ENCODE measurements at regions not wholly inside any gene's neighbourhood (a gene's known extent, or its start where the extent isn't known, plus 50 kb on each side); places are given as distances from the start of the nearest gene placed in this dataset.
A peak's percentile ranks its signal among the peaks of the same experiment; 100 is the strongest.

DNA sequence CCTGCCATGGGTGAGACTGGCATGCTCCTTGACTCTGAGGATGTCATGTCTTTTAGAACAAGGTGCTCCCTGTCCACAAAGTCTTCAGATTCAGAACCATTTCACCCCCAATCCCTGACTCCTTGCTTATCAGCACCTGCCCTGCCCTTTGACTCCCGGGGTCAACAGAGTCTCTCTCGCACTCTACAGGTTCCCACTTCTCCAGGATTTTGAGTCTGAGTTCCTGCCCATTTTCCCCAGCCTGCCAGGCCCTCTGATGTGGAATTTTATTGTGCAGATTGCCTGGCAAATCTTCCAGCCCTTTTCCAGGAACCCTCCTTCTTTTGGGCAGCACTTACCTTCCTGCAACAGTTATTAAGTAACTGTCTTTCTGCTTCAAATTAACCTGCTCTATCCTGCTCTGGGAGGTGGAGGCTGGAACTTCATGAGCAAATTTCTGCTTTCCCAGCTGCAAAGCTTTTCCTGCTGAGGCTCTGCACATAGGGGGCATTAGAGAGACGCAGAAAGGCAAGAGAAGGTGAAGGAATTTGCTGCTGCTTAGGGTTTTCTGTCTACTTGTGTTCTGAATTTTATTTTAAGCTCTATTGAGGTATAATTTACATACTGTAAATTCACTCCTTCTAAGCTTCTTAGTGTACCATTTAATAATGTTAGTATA is 259.1 kb downstream of the PCNX1 start:
- no peak overlapping the region for H3K23ac ChIP-seq (ENCODE audit: low read depth, low read length)
- no peaks in the 10 kb centered on the region for H3K79me1 ChIP-seq (ENCODE audit: low read depth in 1 of 2, low read length in 2 of 2)
- 0 out of 2 replicates have a peak, but pooled peaks cover 3% of the 10 kb centered on the region for H3K9me1 ChIP-seq (ENCODE audit: insufficient read depth, low read length)
- no TSS peak for BruUV-seq (replicated peaks)
- no peaks in the 10 kb centered on the region for H3K9me3 ChIP-seq (ENCODE audit: control insufficient read depth, insufficient read depth, low read length)
- DNase-seq (peak; percentile 85), ATAC-seq (ENCODE audit: low read depth) (peak; percentile 89)
- peaks cover 10% of the 10 kb centered on the region for H3K4me1 ChIP-seq (ENCODE audit: control insufficient read depth, insufficient read depth, low read length)
- H2AFZ ChIP-seq (replicated peaks; ENCODE audit: low read length, poor library complexity): no peak overlapping the region
- POLR2A ChIA-PET (ENCODE audit: unreplicated experiment): interaction anchor here (0.5 kb wide), 1 partner anchor 346 kb away, joined by 12 read pairs; no protein-coding TSS in a partner anchor
- no peaks in the 10 kb centered on the region for H4K20me1 ChIP-seq (ENCODE audit: insufficient read depth, low read length)
- no peak overlapping the region for H3K14ac ChIP-seq (replicated peaks; ENCODE audit: low read depth, low read length)
- dilution Hi-C loops (cut with HindIII; ENCODE audit: low sequenced_read_pairs, unreplicated experiment) (no loop called here), in situ Hi-C loops (cut with MboI; ENCODE audit: low sequenced_read_pairs) (no loop called here), intact Hi-C loops (cut with micrococcal nuclease) (loop anchor here (1.0 to 10.0 kb wide), 2 partner anchors 154 to 1128 kb away; partner anchors contain the start of gene SIPA1L1)
- H3K27ac ChIP-seq (ENCODE audit: insufficient read depth, low read length): no peak overlapping the region
- no peak overlapping the region for H3K56ac ChIP-seq (ENCODE audit: extremely low read depth, insufficient read depth, low read length)
- peak overlapping the region; percentile 16; the same call in 1 of the 2 replicates for H2AK5ac ChIP-seq (ENCODE audit: low read depth, low read length)
- H4K5ac ChIP-seq (ENCODE audit: low read depth, low read length): no peak overlapping the region
- H3K4ac ChIP-seq (ENCODE audit: low read depth, low read length): 0 out of 2 replicates have a peak overlapping the region, but pooled peaks have one; percentile 20
- H3K36me3 ChIP-seq (ENCODE audit: control insufficient read depth, insufficient read depth, low read length): no peaks in the 10 kb centered on the region
- no peak overlapping the region for H2AK9ac ChIP-seq (replicated peaks; ENCODE audit: low read depth, low read length, poor library complexity)
- H3K27me3 ChIP-seq (ENCODE audit: control insufficient read depth, insufficient read depth, low read length): no peaks in the 10 kb centered on the region
- H3K18ac ChIP-seq (ENCODE audit: low read depth, low read length): no peak overlapping the region
- peak overlapping the region; percentile 40; the same call in 1 of the 2 replicates for H2BK120ac ChIP-seq (ENCODE audit: low read depth, low read length)
- no peak overlapping the region for H3K4me3 ChIP-seq (ENCODE audit: insufficient read depth, low read depth, low read length)
- H2BK15ac ChIP-seq (ENCODE audit: low read depth, low read length): no peak overlapping the region; the same call in 2 of the 3 replicates
- no peak overlapping the region for H3K9ac ChIP-seq (ENCODE audit: low read depth, low read length)
- WGBS, 2 experiments (ENCODE audit: extremely low coverage in 2 of 2, insufficient read length in 1 of 2): no CpG with 5 or more reads among the region's 3 CpGs
- H3K4me2 ChIP-seq (ENCODE audit: low read depth, low read length): no peak overlapping the region
- H2BK5ac ChIP-seq (ENCODE audit: low read depth, low read length, poor library complexity, severe bottlenecking): no peak overlapping the region
- H4K8ac ChIP-seq (ENCODE audit: low read depth in 2 of 2, low read length in 2 of 2): peak overlapping the region; percentile 11 to 48; a peak in 1 of 4 replicates
- H2BK20ac ChIP-seq (ENCODE audit: low read depth, low read length): peak overlapping the region; percentile 21; the same call in 1 of the 2 replicates
- TF ChIP-seq CEBPB (IDR thresholded peaks at IDR 0.05; ENCODE audit: low read depth, low read length) (no peak), MAFK (IDR thresholded peaks at IDR 0.05; ENCODE audit: low read depth, low read length) (0 out of 2 replicates have a peak, but pooled peaks have one; percentile 4), RFX5 (IDR thresholded peaks at IDR 0.05; ENCODE audit: low read depth, low read length) (no peak), RAD21 (IDR thresholded peaks at IDR 0.05; ENCODE audit: low read length) (peak; percentile 85), FOS (IDR thresholded peaks at IDR 0.05; ENCODE audit: low read depth, low read length) (no peak), SMC3 (IDR thresholded peaks at IDR 0.05; ENCODE audit: low read depth, low read length) (peak; percentile 76)
- TF ChIP-seq, protein P1, sequence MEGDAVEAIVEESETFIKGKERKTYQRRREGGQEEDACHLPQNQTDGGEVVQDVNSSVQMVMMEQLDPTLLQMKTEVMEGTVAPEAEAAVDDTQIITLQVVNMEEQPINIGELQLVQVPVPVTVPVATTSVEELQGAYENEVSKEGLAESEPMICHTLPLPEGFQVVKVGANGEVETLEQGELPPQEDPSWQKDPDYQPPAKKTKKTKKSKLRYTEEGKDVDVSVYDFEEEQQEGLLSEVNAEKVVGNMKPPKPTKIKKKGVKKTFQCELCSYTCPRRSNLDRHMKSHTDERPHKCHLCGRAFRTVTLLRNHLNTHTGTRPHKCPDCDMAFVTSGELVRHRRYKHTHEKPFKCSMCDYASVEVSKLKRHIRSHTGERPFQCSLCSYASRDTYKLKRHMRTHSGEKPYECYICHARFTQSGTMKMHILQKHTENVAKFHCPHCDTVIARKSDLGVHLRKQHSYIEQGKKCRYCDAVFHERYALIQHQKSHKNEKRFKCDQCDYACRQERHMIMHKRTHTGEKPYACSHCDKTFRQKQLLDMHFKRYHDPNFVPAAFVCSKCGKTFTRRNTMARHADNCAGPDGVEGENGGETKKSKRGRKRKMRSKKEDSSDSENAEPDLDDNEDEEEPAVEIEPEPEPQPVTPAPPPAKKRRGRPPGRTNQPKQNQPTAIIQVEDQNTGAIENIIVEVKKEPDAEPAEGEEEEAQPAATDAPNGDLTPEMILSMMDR (conservative IDR thresholded peaks at IDR 0.05; ENCODE audit: low read depth, low read length): peak; percentile 93
- peak overlapping the region; percentile 34; the same call in 1 of the 2 replicates for H4K91ac ChIP-seq (ENCODE audit: insufficient read depth, low read depth, low read length)
- CTCF ChIA-PET: interaction anchor here (0.7 to 1.5 kb wide), 11 partner anchors 10 to 254 kb away, joined by 3 to 7 read pairs (median 3); no protein-coding TSS in a partner anchor
